Lower leg skin (tissue), 4 donors: ENCODE measurements at regions not wholly inside any gene's neighbourhood (a gene's known extent, or its start where the extent isn't known, plus 50 kb on each side); places are given as distances from the start of the nearest gene placed in this dataset.
"Not testable (repeated sequence)": the region's sequence is repeated elsewhere in the genome, so short reads cannot be mapped to it uniquely, and the experiment has no call there.

ENCODE experiments used
- DNase-seq, 2 donors: peaks; one replicate each; pipeline ENCODE4 v3.0.0-alpha.2; 2019; ENCODE audit warnings: low spot score in 2 of 2
- H3K4me3 ChIP-seq: fragments of 200-600 bp; sonication (generic); 2 replicates; pipeline ENCODE4 v1.5.1; 2017; ENCODE audit warnings: mild to moderate bottlenecking, low read depth; ENCODE audit not compliant: poor library complexity, severe bottlenecking
- POLR2A ChIP-seq, 2 donors: fragments of 450-650 bp; IDR thresholded peaks; one replicate each; pipeline ENCODE4 v1.6.1; 2016 to 2017; ENCODE audit warnings: antibody characterized with exemption in 2 of 2, mild to moderate bottlenecking in 1 of 2, moderate library complexity in 1 of 2
- WGBS, 2 donors: methylation state at CpG; one replicate each; pipeline ENCODE4 v1.1.5; 2018; 5-methylcytosine and 5-hydroxymethylcytosine counted together
- intact Hi-C: fragments of 100-400 bp; cut with DNase I; formaldehyde crosslinking; loops from one replicate; pipeline ENCODE4 v1.15.0; 2023; ENCODE audit warnings: low total_unique reads
- TF ChIP-seq, protein P1 (sequence below), 3 donors: fragments of 450-650 bp; IDR thresholded peaks; one replicate each; pipeline ENCODE4 v1.5.1; 2016; ENCODE audit warnings: antibody characterized with exemption in 3 of 3, mild to moderate bottlenecking in 3 of 3, moderate library complexity in 2 of 3

- no peak overlapping the region for H3K4me3 ChIP-seq
- intact Hi-C loops = no loop called here
- no peak for TF ChIP-seq POLR2A (IDR thresholded peaks at IDR 0.05)
- TF ChIP-seq, protein P1, sequence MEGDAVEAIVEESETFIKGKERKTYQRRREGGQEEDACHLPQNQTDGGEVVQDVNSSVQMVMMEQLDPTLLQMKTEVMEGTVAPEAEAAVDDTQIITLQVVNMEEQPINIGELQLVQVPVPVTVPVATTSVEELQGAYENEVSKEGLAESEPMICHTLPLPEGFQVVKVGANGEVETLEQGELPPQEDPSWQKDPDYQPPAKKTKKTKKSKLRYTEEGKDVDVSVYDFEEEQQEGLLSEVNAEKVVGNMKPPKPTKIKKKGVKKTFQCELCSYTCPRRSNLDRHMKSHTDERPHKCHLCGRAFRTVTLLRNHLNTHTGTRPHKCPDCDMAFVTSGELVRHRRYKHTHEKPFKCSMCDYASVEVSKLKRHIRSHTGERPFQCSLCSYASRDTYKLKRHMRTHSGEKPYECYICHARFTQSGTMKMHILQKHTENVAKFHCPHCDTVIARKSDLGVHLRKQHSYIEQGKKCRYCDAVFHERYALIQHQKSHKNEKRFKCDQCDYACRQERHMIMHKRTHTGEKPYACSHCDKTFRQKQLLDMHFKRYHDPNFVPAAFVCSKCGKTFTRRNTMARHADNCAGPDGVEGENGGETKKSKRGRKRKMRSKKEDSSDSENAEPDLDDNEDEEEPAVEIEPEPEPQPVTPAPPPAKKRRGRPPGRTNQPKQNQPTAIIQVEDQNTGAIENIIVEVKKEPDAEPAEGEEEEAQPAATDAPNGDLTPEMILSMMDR (IDR thresholded peaks at IDR 0.05) = no peak
- DNase-seq = no peak
- WGBS, 2 donors = 71 to 77% methylated on average over 2 of the region's 2 CpGs
Observed at GRCh38 chr1:185517808-185518419, 200.9 kb upstream of the IVNS1ABP start.

DNA sequence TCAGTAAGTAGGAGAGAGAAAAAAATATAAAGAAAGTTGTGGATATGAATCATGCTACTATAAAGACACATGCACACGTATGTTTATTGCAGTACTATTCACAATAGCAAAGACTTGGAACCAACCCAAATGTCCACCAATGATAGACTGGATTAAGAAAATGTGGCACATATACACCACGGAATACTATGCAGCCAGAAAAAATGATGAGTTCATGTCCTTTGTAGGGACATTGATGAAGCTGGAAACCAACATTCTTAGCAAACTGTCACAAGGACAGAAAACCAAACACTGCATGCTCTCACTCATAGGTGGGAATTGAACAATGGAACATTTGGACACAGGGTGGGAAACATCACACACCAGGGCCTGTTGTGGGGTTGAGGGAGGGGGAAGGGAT is 200.3 kb upstream of the IVNS1ABP start:
- H3K4me3 ChIP-seq, DNase-seq, intact Hi-C loops: not testable (repeated sequence)
- 94 to 100% methylated on average over 2 of the region's 2 CpGs for WGBS, 2 donors

DNA sequence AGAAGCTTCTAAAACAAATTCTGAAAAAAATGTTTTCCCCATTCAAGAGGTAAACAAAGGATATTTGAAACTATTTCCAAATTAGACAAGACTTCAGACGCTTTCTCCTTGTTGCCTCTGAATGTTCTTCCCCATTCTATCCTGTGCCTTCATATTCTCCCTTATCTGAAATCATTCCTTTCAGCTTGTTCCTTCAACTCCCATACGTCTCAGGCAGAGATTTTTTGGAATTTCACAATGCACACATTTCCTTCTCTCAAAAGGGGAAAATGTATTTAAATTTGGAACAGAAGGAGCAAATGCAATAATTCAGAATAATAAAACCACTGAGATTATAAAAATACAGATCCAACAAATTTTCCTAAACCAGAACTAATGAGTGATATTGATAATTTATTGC is 198.7 kb upstream of the IVNS1ABP start:
- 89 to 90% methylated on average over 2 of the region's 2 CpGs for WGBS, 2 donors
- no peak for DNase-seq
- no peak for TF ChIP-seq POLR2A (IDR thresholded peaks at IDR 0.05)
- TF ChIP-seq, protein P1 (IDR thresholded peaks at IDR 0.05) = no peak
- intact Hi-C loops = no loop called here
- no peak overlapping the region for H3K4me3 ChIP-seq

DNA sequence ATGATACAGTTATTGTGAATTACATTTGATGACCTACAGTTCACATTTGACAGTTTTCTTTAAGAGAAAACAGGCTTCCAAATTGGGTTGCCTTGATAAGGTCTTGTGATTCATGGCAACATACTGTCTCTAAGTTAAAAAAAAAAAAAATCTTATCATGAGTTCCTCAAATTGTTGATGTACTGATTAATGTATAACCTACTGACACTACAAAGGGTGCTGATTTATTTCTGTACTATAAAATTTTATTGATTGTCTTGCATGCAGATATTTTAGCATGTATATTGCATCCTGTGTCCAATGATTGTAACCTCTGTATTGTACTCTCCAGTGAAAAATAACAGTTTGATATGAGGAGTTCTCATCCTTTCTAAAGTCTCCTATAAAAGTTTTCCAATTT is 197.3 kb upstream of the IVNS1ABP start:
- intact Hi-C loops = no loop called here
- no peak overlapping the region for H3K4me3 ChIP-seq
- TF ChIP-seq, protein P1 (IDR thresholded peaks at IDR 0.05) = no peak
- TF ChIP-seq POLR2A (IDR thresholded peaks at IDR 0.05) = no peak
- no peak for DNase-seq

GRCh38 chr1:185512442-185512841 is 195.4 kb upstream of the IVNS1ABP start:
- no peak for DNase-seq
- WGBS, 2 donors = 50 to 78% methylated on average over 4 of the region's 4 CpGs
- intact Hi-C loops = no loop called here
- TF ChIP-seq POLR2A (IDR thresholded peaks at IDR 0.05) = no peak
- TF ChIP-seq, protein P1 (IDR thresholded peaks at IDR 0.05) = no peak
- no peak overlapping the region for H3K4me3 ChIP-seq

GRCh38 chr1:185501099-185501498 is 184.1 kb upstream of the IVNS1ABP start:
- TF ChIP-seq, protein P1 (IDR thresholded peaks at IDR 0.05) = no peak
- TF ChIP-seq POLR2A (IDR thresholded peaks at IDR 0.05) = no peak
- intact Hi-C loops = no loop called here
- 92 to 93% methylated on average over 2 of the region's 2 CpGs for WGBS, 2 donors
- no peak for DNase-seq
- no peak overlapping the region for H3K4me3 ChIP-seq
